Colonic mucosa (tissue), 4 donors: ENCODE measurements at regions not wholly inside any gene's neighbourhood (a gene's known extent, or its start where the extent isn't known, plus 50 kb on each side); places are given as distances from the start of the nearest gene placed in this dataset.

Source experiments
- DNase-seq: peaks from one replicate; pipeline ENCODE4 v3.0.0-alpha.2; 2020
- H3K27ac ChIP-seq: fragments of 200-600 bp; one replicate; pipeline ENCODE4 v1.8.0; 2021
- H3K27me3 ChIP-seq: fragments of 200-600 bp; one replicate; pipeline ENCODE4 v1.8.0; 2021
- H3K36me3 ChIP-seq: fragments of 200-600 bp; one replicate; pipeline ENCODE4 v1.8.0; 2021
- H3K4me1 ChIP-seq: fragments of 200-600 bp; one replicate; pipeline ENCODE4 v1.8.0; 2021; ENCODE audit warnings: mild to moderate bottlenecking
- H3K4me3 ChIP-seq: fragments of 200-600 bp; one replicate; pipeline ENCODE4 v1.8.0; 2021
- H3K9ac ChIP-seq, 2 donors: one replicate each; pipeline ENCODE4 v1.7.0; 2013; ENCODE audit warnings: control low read depth in 2 of 2, low read depth in 2 of 2, low read length in 2 of 2
- H3K9me3 ChIP-seq: fragments of 200-600 bp; one replicate; pipeline ENCODE4 v1.8.0; 2021
- intact Hi-C: fragments of 100-400 bp; cut with DNase I; formaldehyde crosslinking; loops from one replicate; pipeline ENCODE4 v1.14.1; 2022
- TF ChIP-seq, protein P1 (sequence below): fragments of 200-600 bp; IDR thresholded peaks from one replicate; pipeline ENCODE4 v1.8.0; 2022; ENCODE audit warnings: antibody characterized with exemption, mild to moderate bottlenecking
- donor health status: healthy.
- donor health status: DM: no; HTN: no; CAD: no.
- donor health status: DM: no; HTN: no; CAD: no.

DNA sequence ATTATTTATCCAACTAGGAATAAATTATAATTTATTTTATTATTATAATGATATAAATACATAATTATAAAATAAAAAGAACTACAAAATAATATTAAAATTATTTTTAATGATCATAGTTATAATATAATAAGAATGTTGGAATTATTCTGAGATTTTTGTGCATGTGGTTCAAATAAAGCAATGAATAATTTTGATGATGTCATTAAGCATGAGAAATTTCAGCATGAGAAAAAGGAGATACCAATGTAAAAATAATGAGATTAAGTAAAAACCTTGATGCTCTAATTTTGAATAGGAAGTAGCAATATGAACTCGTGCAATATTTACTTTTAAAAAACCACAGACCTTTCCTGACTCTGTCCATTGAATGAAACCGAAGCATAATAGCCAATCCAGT is 181.8 kb upstream of the MTNR1B start:
- no peak overlapping the region for H3K4me3 ChIP-seq
- intact Hi-C loops, result no loop called here
- TF ChIP-seq, protein P1, sequence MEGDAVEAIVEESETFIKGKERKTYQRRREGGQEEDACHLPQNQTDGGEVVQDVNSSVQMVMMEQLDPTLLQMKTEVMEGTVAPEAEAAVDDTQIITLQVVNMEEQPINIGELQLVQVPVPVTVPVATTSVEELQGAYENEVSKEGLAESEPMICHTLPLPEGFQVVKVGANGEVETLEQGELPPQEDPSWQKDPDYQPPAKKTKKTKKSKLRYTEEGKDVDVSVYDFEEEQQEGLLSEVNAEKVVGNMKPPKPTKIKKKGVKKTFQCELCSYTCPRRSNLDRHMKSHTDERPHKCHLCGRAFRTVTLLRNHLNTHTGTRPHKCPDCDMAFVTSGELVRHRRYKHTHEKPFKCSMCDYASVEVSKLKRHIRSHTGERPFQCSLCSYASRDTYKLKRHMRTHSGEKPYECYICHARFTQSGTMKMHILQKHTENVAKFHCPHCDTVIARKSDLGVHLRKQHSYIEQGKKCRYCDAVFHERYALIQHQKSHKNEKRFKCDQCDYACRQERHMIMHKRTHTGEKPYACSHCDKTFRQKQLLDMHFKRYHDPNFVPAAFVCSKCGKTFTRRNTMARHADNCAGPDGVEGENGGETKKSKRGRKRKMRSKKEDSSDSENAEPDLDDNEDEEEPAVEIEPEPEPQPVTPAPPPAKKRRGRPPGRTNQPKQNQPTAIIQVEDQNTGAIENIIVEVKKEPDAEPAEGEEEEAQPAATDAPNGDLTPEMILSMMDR, result no peak
- no peak overlapping the region for H3K9ac ChIP-seq
- H3K27me3 ChIP-seq, result no peaks in the 10 kb centered on the region
- no peaks in the 10 kb centered on the region for H3K36me3 ChIP-seq
- no peak overlapping the region for H3K27ac ChIP-seq
- H3K9me3 ChIP-seq, result no peaks in the 10 kb centered on the region
- DNase-seq, result no peak
- no peaks in the 10 kb centered on the region for H3K4me1 ChIP-seq

DNA sequence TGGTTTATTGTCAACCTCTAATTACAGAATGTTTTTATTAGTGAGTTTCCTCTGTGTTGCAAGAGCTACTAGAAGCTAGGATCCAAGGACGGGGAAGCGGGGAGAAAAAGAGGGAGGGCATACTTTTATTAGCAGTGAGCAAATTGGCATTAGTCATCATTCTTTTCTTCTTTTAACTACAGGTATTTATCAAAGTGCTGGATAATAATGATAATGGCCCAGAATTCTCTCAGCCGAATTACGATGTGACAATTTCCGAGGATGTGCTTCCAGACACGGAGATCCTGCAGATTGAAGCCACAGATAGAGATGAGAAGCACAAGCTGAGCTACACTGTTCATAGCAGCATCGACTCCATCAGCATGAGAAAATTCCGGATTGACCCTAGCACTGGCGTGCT is 179.7 kb upstream of the MTNR1B start:
- intact Hi-C loops, result no loop called here
- H3K27ac ChIP-seq, result no peak overlapping the region
- H3K9ac ChIP-seq, result no peak overlapping the region
- no peak for DNase-seq
- no peaks in the 10 kb centered on the region for H3K9me3 ChIP-seq
- no peaks in the 10 kb centered on the region for H3K4me1 ChIP-seq
- TF ChIP-seq, protein P1, result no peak
- H3K36me3 ChIP-seq, result no peaks in the 10 kb centered on the region
- no peak overlapping the region for H3K4me3 ChIP-seq
- no peaks in the 10 kb centered on the region for H3K27me3 ChIP-seq

DNA sequence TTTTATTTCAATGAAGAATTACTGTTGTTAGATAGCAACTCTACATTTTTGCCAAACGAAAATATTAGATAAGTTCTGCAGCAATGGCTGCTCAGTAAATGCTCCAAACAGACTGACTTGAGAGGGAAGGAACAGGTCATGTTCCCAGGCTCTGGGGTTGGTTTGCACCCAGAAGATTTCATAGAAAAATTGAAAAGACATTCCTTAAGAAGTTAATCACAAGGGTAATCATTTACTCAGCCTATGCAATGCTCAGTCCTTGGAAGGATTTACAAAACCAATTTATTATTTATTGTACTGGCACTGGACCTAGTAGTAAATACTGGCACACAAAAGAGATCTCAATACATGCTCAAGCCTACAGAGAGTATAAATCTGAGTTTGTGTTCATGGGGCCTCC is 179.1 kb upstream of the MTNR1B start:
- TF ChIP-seq, protein P1, result no peak
- Histone ChIP-seq H3K4me3 (no peak overlapping the region), H3K9me3 (no peaks in the 10 kb centered on the region), H3K27ac (no peak overlapping the region), H3K27me3 (no peaks in the 10 kb centered on the region), H3K36me3 (no peaks in the 10 kb centered on the region), H3K9ac (no peak overlapping the region), H3K4me1 (no peaks in the 10 kb centered on the region)
- intact Hi-C loops, result no loop called here
- no peak for DNase-seq

DNA sequence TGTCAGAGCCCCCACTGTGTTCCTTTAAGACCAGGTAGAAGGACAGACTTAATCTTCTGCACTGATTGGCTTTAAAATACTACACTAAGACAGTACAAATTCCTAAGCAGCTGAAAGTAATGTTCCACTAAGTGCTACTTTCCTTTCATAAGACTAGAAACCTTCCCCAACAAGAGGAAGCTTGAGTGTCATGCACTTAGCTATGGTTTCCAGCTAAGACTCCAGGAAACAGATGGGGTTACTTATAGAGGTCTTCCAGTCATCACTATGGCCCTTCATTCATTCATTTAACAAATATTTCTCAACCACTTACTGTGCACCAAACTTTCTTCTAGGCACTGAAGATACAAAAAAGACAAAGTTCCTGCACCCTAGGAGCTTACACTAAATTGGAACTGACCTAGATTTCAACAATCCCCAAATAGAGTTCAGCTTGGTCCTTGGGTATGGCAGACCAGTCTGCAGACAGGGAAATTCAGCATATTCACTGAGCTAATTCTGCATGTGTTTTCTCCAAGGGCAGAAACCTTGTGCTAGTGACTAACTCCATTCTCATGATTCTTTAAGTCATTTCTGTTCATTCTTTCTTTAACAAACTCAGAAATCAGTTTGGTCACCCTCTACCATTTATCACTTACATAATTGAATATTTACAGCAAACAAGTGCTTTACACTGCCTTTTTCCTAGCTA is 178.4 kb upstream of the MTNR1B start:
- TF ChIP-seq, protein P1, result no peak
- Histone ChIP-seq H3K4me3 (no peak overlapping the region), H3K36me3 (no peaks in the 10 kb centered on the region), H3K4me1 (no peaks in the 10 kb centered on the region), H3K27me3 (no peaks in the 10 kb centered on the region), H3K27ac (no peak overlapping the region), H3K9ac (no peak overlapping the region), H3K9me3 (no peaks in the 10 kb centered on the region)
- DNase-seq, result no peak
- intact Hi-C loops, result no loop called here

DNA sequence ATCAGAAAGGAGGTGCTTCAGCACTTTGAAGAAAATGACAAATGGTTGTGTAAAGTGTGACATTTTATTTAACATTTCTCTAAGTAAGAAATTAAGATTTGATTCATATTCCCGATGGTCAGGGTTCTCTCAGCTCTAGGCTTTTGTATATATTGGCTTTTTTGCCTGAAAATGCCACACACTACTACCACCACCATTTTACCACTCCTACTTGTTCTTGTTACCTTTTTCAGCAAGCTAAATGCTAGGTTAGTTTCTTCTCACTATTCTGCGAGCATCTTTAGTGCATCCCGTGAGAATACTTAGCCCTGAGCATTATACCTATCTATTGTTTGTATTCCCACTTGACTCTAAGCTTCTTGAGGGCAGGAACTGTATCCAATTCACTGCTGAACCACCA is 177.6 kb upstream of the MTNR1B start:
- DNase-seq, result no peak
- TF ChIP-seq, protein P1, result no peak
- no peaks in the 10 kb centered on the region for H3K9me3 ChIP-seq
- H3K36me3 ChIP-seq, result no peaks in the 10 kb centered on the region
- H3K27ac ChIP-seq, result no peak overlapping the region
- intact Hi-C loops, result no loop called here
- H3K9ac ChIP-seq, result no peak overlapping the region
- H3K4me3 ChIP-seq, result no peak overlapping the region
- no peaks in the 10 kb centered on the region for H3K27me3 ChIP-seq
- no peaks in the 10 kb centered on the region for H3K4me1 ChIP-seq
